IMR-90 (cell line): ENCODE measurements at regions not wholly inside any gene's neighbourhood (a gene's known extent, or its start where the extent isn't known, plus 50 kb on each side); places are given as distances from the start of the nearest gene placed in this dataset.

Experiments used
- ATAC-seq: fragments of 200-7000 bp; cut with Tn5 transposase; 2 replicates; pipeline ENCODE4 v1.9.1; 2020; ENCODE audit warnings: low read depth, mild to moderate bottlenecking, moderate library complexity
- BruUV-seq: library from RNA; stranded (reverse); fragments of 400-500 nt; replicated peaks from 2 replicates; lab custom pipeline; 2021; lab: Mats Ljungman, UMichigan
- CTCF ChIA-PET: fragments of 300-600 bp; formaldehyde crosslinking; extraction: SDS; loops from one replicate; lab custom pipeline; 2021; ENCODE audit warnings: antibody characterized with exemption; lab: Yijun Ruan, JAX
- POLR2A ChIA-PET: fragments of 300-600 bp; sonication (Branson Sonifier 250); formaldehyde crosslinking; loops from one replicate; lab custom pipeline; 2022; ENCODE audit warnings: antibody characterized with exemption; ENCODE audit not compliant: unreplicated experiment; lab: Charles Lee
- DNase-seq: peaks from one replicate; pipeline ENCODE4 v3.0.0; 2013
- H2AFZ ChIP-seq: replicated peaks from 2 replicates; pipeline ENCODE3; 2013; ENCODE audit warnings: low read length, mild to moderate bottlenecking; ENCODE audit not compliant: poor library complexity
- H2AK5ac ChIP-seq: 2 replicates; pipeline ENCODE4 v1.6.1; 2013; ENCODE audit warnings: low read depth, low read length, inconsistent platforms
- H2AK9ac ChIP-seq: replicated peaks from 2 replicates; pipeline ENCODE3; 2013; ENCODE audit warnings: mild to moderate bottlenecking, low read depth, low read length, moderate library complexity; ENCODE audit not compliant: poor library complexity
- H2BK120ac ChIP-seq: 2 replicates; pipeline ENCODE4 v1.6.1; 2013; ENCODE audit warnings: low read depth, low read length, inconsistent platforms
- H2BK15ac ChIP-seq: 3 replicates; pipeline ENCODE4 v1.6.1; 2013; ENCODE audit warnings: low read depth, low read length, inconsistent platforms
- H2BK20ac ChIP-seq: 2 replicates; pipeline ENCODE4 v1.6.1; 2013; ENCODE audit warnings: low read depth, mild to moderate bottlenecking, inconsistent platforms, low read length, moderate library complexity
- H2BK5ac ChIP-seq: 2 replicates; pipeline ENCODE4 v1.6.1; 2013; ENCODE audit warnings: mild to moderate bottlenecking, low read depth, low read length, inconsistent platforms; ENCODE audit not compliant: poor library complexity, severe bottlenecking
- H3K14ac ChIP-seq: replicated peaks from 2 replicates; pipeline ENCODE4 v1.6.1; 2013; ENCODE audit warnings: low read depth, low read length, inconsistent platforms
- H3K18ac ChIP-seq: 2 replicates; pipeline ENCODE4 v1.6.1; 2013; ENCODE audit warnings: low read depth, low read length, control low read depth
- H3K23ac ChIP-seq: 2 replicates; pipeline ENCODE4 v1.6.1; 2013; ENCODE audit warnings: low read depth, low read length, inconsistent platforms
- H3K27ac ChIP-seq: 2 replicates; pipeline ENCODE4 v1.5.1; 2013; ENCODE audit warnings: mild to moderate bottlenecking, control low read depth, low read length; ENCODE audit not compliant: insufficient read depth
- H3K27me3 ChIP-seq: 2 replicates; pipeline ENCODE4 v1.6.1; 2013; ENCODE audit warnings: low read length; ENCODE audit not compliant: control insufficient read depth, insufficient read depth
- H3K36me3 ChIP-seq: 2 replicates; pipeline ENCODE4 v1.6.1; 2013; ENCODE audit warnings: low read length, mixed read lengths; ENCODE audit not compliant: control insufficient read depth, insufficient read depth
- H3K4ac ChIP-seq: 2 replicates; pipeline ENCODE4 v1.6.1; 2013; ENCODE audit warnings: low read depth, low read length, inconsistent platforms
- H3K4me1 ChIP-seq: 2 replicates; pipeline ENCODE4 v1.6.1; 2013; ENCODE audit warnings: low read length, mixed read lengths; ENCODE audit not compliant: control insufficient read depth, insufficient read depth
- H3K4me2 ChIP-seq: 2 replicates; pipeline ENCODE4 v1.6.1; 2013; ENCODE audit warnings: low read depth, mild to moderate bottlenecking, control low read depth, low read length, moderate library complexity
- H3K4me3 ChIP-seq: 2 replicates; pipeline ENCODE4 v1.5.1; 2013; ENCODE audit warnings: low read depth, mild to moderate bottlenecking, control low read depth, low read length, moderate library complexity; ENCODE audit not compliant: insufficient read depth
- H3K56ac ChIP-seq: 2 replicates; pipeline ENCODE4 v1.6.1; 2013; ENCODE audit warnings: low read length, inconsistent platforms; ENCODE audit not compliant: insufficient read depth; ENCODE audit errors: extremely low read depth
- H3K79me1 ChIP-seq, 2 experiments: 2 replicates each; pipeline ENCODE4 v1.6.1; 2013; ENCODE audit warnings: low read length in 2 of 2, inconsistent platforms in 1 of 2, low read depth in 1 of 2
- H3K9ac ChIP-seq: 2 replicates; pipeline ENCODE4 v1.6.1; 2013; ENCODE audit warnings: low read depth, low read length, control low read depth
- H3K9me1 ChIP-seq: 2 replicates; pipeline ENCODE4 v1.6.1; 2013; ENCODE audit warnings: low read length, inconsistent platforms; ENCODE audit not compliant: insufficient read depth
- H3K9me3 ChIP-seq: 2 replicates; pipeline ENCODE4 v1.6.1; 2013; ENCODE audit warnings: low read length; ENCODE audit not compliant: control insufficient read depth, insufficient read depth
- H4K20me1 ChIP-seq: 2 replicates; pipeline ENCODE4 v1.6.1; 2013; ENCODE audit warnings: low read length, inconsistent platforms; ENCODE audit not compliant: insufficient read depth
- H4K5ac ChIP-seq: 2 replicates; pipeline ENCODE4 v1.6.1; 2013; ENCODE audit warnings: mild to moderate bottlenecking, low read depth, low read length, control low read depth
- H4K8ac ChIP-seq, 2 experiments: 2 replicates each; pipeline ENCODE4 v1.6.1; 2013; ENCODE audit warnings: low read depth in 2 of 2, low read length in 2 of 2, control low read depth in 1 of 2, inconsistent platforms in 1 of 2
- H4K91ac ChIP-seq: 2 replicates; pipeline ENCODE4 v1.6.1; 2013; ENCODE audit warnings: low read depth, low read length, inconsistent platforms; ENCODE audit not compliant: insufficient read depth
- CHD1 ChIP-seq: IDR thresholded peaks from 2 replicates; pipeline ENCODE4 v1.6.1; 2012; ENCODE audit warnings: low read depth, low read length, improper control_type of control experiment
- MXI1 ChIP-seq: IDR thresholded peaks from 2 replicates; pipeline ENCODE4 v1.6.1; 2012; ENCODE audit warnings: low read depth, mild to moderate bottlenecking, low read length, moderate library complexity, borderline replicate concordance
- NFE2L2 ChIP-seq: fragments of 150-350 bp; IDR thresholded peaks from 2 replicates; pipeline ENCODE4 v1.6.1; 2016; ENCODE audit warnings: low read depth, mild to moderate bottlenecking, low read length
- RCOR1 ChIP-seq: IDR thresholded peaks from 2 replicates; pipeline ENCODE4 v1.6.1; 2012; ENCODE audit warnings: mild to moderate bottlenecking, low read length, improper control_type of control experiment; ENCODE audit not compliant: insufficient replicate concordance
- RFX5 ChIP-seq: IDR thresholded peaks from 2 replicates; pipeline ENCODE4 v1.8.0; 2012; ENCODE audit warnings: low read depth, mild to moderate bottlenecking, low read length, moderate library complexity
- dilution Hi-C: fragments of 300-500 bp; cut with HindIII; formaldehyde crosslinking; loops from one replicate; pipeline ENCODE4 v1.14.3; 2018; ENCODE audit warnings: low sequenced_read_pairs; ENCODE audit not compliant: unreplicated experiment
- in situ Hi-C: fragments of 300-500 bp; cut with MboI; formaldehyde crosslinking; loops from 3 replicates; pipeline ENCODE4 v1.14.3; 2019; ENCODE audit warnings: low sequenced_read_pairs, inconsistent platforms, mixed read lengths
- intact Hi-C: fragments of 100-400 bp; cut with micrococcal nuclease; formaldehyde crosslinking; loops from 2 replicates; pipeline ENCODE4 v1.10.0; 2022
- TF ChIP-seq, protein P1 (sequence below): fragments of 150-350 bp; IDR thresholded peaks from 2 replicates; pipeline ENCODE4 v1.6.1; 2016; ENCODE audit warnings: low read depth, mild to moderate bottlenecking, low read length, moderate library complexity, borderline replicate concordance

DNA sequence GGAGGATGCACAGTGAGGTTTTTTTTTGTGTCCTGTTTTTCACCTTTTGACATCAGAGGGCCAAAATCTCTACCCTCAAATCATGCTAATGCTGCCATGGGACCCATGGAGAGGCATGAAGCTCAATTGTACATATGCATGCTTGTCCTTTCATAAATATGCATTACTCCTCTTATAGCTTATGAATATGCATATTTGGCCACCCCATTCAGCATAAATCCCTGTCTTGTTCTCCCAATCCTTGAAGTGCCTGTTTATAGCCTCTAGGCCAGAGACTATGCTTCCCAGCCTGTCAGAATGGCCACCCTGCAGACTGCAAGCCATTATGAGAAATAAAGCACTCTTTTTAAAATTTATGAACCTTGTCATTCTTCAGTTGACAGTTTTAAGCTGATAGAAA lies 696.4 kb upstream of the ZNF804A start:
- H4K8ac ChIP-seq: no peak overlapping the region
- H3K14ac ChIP-seq: no peak overlapping the region
- no peak overlapping the region for H3K9ac ChIP-seq
- no peak overlapping the region for H4K5ac ChIP-seq
- ATAC-seq: no peak
- BruUV-seq: no TSS peak
- no peak for DNase-seq
- H3K9me3 ChIP-seq: peaks cover 5% of the 10 kb centered on the region
- no peak for TF ChIP-seq RCOR1
- TF ChIP-seq NFE2L2: no peak
- TF ChIP-seq MXI1: no peak
- TF ChIP-seq, protein P1, sequence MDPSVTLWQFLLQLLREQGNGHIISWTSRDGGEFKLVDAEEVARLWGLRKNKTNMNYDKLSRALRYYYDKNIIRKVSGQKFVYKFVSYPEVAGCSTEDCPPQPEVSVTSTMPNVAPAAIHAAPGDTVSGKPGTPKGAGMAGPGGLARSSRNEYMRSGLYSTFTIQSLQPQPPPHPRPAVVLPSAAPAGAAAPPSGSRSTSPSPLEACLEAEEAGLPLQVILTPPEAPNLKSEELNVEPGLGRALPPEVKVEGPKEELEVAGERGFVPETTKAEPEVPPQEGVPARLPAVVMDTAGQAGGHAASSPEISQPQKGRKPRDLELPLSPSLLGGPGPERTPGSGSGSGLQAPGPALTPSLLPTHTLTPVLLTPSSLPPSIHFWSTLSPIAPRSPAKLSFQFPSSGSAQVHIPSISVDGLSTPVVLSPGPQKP: no peak
- TF ChIP-seq RFX5: no peak
- TF ChIP-seq CHD1: no peak
- H2AK9ac ChIP-seq: no peak overlapping the region
- intact Hi-C loops (no loop called here), in situ Hi-C loops (no loop called here), dilution Hi-C loops (no loop called here)
- H3K4me3 ChIP-seq: no peak overlapping the region
- POLR2A ChIA-PET: no interaction called here
- no peak overlapping the region for H3K27ac ChIP-seq
- no peaks in the 10 kb centered on the region for H4K20me1 ChIP-seq
- H3K4me2 ChIP-seq: no peak overlapping the region
- H2BK15ac ChIP-seq: no peak overlapping the region
- no peak overlapping the region for H3K18ac ChIP-seq
- no peaks in the 10 kb centered on the region for H3K4me1 ChIP-seq
- no peak overlapping the region for H2AFZ ChIP-seq
- no peaks in the 10 kb centered on the region for H3K36me3 ChIP-seq
- H2AK5ac ChIP-seq: no peak overlapping the region
- no peaks in the 10 kb centered on the region for H3K27me3 ChIP-seq
- no peak overlapping the region for H4K91ac ChIP-seq
- H3K23ac ChIP-seq: no peak overlapping the region
- H2BK120ac ChIP-seq: no peak overlapping the region
- no peaks in the 10 kb centered on the region for H3K9me1 ChIP-seq
- CTCF ChIA-PET: no interaction called here
- no peak overlapping the region for H3K56ac ChIP-seq
- no peak overlapping the region for H3K4ac ChIP-seq
- no peak overlapping the region for H2BK5ac ChIP-seq
- H3K79me1 ChIP-seq: no peaks in the 10 kb centered on the region
- no peak overlapping the region for H2BK20ac ChIP-seq
